Choroid plexus epithelial cell (primary cell): ENCODE measurements at regions not wholly inside any gene's neighbourhood (a gene's known extent, or its start where the extent isn't known, plus 50 kb on each side); places are given as distances from the start of the nearest gene placed in this dataset.
"Not testable (repeated sequence)": the region's sequence is repeated elsewhere in the genome, so short reads cannot be mapped to it uniquely, and the experiment has no call there.

Experiments used
- DNase-seq: peaks from one replicate; pipeline ENCODE4 v3.0.0-alpha.2; 2010; ENCODE audit warnings: low read depth
- H3K4me3 ChIP-seq: 2 replicates; pipeline ENCODE4 v1.5.1; 2011; ENCODE audit warnings: low read depth, mild to moderate bottlenecking, control low read depth, low read length, moderate library complexity
- TF ChIP-seq, protein P1 (sequence below): conservative IDR thresholded peaks from 2 replicates; pipeline ENCODE4 v1.5.1; 2011; ENCODE audit warnings: low read depth, mild to moderate bottlenecking, control low read depth, inconsistent platforms, low read length, moderate library complexity

DNA sequence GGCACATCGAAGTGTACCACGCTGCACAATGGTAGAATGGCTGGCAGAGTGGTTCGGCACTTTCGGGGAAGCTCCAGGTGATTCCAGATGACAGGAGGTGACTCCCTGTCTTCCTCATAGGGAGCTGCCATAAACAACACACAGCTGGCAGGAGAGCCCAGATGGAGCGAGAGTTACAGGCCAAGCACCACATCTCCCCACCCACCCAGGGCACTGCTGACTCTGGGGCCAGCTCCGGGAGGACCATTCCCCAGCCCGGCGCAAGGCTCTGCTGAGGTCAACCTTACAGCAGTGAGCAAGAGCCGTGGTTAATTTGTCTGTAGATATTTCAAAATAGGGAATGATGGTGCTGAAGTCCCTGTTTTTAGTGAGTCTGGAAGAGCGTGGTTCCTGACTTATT, 78.8 kb upstream of the HMGXB4 start:
- DNase-seq: no peak
- no peak overlapping the region for H3K4me3 ChIP-seq
- TF ChIP-seq, protein P1, sequence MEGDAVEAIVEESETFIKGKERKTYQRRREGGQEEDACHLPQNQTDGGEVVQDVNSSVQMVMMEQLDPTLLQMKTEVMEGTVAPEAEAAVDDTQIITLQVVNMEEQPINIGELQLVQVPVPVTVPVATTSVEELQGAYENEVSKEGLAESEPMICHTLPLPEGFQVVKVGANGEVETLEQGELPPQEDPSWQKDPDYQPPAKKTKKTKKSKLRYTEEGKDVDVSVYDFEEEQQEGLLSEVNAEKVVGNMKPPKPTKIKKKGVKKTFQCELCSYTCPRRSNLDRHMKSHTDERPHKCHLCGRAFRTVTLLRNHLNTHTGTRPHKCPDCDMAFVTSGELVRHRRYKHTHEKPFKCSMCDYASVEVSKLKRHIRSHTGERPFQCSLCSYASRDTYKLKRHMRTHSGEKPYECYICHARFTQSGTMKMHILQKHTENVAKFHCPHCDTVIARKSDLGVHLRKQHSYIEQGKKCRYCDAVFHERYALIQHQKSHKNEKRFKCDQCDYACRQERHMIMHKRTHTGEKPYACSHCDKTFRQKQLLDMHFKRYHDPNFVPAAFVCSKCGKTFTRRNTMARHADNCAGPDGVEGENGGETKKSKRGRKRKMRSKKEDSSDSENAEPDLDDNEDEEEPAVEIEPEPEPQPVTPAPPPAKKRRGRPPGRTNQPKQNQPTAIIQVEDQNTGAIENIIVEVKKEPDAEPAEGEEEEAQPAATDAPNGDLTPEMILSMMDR: no peak

DNA sequence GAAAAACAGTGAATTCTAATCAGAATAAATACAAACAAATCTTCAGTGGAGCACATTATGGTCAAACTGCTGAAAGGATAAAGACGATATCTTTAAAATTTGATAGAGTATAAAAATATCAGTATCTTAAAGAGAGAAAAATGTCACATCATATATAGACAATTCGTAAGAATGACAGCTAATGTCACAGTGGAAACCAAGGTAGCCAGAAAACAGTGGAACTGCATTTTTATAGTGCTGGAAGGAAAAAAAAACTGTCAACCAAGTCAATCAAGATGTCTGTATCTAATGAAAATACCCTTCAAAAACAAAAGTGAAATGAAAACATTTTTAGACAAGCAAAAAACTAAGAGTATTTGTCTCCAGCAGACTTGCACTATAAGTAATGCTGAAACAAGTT, 73.4 kb upstream of the HMGXB4 start:
- TF ChIP-seq, protein P1: no peak
- DNase-seq: no peak
- H3K4me3 ChIP-seq: no peak overlapping the region

DNA sequence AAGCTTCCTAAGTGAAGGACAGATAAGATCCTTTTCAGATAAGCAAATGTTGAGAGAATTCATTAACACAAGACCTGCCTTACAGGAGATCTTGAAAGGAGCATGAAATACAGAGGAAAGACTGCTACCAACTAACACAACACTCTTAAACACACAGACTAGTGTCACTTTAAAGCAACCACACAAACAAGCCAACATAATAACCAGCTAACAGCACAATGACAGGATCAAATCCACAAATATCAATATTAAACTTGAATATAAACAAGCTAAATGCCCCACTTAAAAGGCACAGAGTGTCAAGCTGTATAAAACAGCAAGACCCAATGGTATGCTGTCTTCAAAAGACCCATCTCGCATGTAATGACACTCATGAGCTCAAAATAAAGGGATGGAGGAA, 70.8 kb upstream of the HMGXB4 start:
- TF ChIP-seq, protein P1: no peak
- DNase-seq: no peak
- H3K4me3 ChIP-seq: no peak overlapping the region

DNA sequence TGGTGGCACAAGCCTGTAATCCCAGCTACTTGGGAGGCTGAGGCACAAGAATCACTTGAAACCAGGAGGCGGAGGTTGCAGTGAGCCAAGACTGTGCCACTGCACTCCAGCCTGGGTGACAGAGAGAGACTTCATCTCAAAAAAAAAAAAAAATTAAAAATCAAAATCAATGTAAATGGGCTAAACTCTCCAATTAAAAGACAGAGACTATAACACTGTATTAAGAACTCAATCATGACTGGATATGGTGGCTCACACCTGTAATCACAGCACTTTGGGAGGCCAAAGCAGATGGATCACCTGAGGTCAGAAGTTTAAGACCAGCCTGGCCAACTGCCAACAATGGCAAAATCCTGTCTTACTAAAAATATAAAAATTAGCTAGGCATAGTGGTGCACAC, 68.4 kb upstream of the HMGXB4 start:
- DNase-seq, H3K4me3 ChIP-seq: not testable (repeated sequence)

DNA sequence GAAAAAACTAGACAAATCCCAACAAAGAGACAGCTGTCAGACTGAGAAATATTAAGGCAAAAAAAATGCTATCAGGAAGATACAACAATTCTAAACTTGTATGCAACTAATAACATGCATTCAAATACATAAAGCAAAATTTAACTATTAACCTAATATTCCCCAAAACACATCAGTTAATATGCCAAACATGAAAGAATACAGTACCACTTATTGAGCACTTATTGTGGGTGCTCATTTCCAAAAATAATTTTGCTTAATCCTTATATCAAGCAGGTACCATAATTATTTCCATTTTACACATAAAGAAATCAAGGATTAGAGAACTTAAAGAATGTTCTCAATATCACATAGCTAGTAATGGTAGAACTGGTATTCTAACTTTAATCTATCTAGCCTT, 67.7 kb upstream of the HMGXB4 start:
- no peak overlapping the region for H3K4me3 ChIP-seq
- no peak for DNase-seq
- TF ChIP-seq, protein P1: no peak

DNA sequence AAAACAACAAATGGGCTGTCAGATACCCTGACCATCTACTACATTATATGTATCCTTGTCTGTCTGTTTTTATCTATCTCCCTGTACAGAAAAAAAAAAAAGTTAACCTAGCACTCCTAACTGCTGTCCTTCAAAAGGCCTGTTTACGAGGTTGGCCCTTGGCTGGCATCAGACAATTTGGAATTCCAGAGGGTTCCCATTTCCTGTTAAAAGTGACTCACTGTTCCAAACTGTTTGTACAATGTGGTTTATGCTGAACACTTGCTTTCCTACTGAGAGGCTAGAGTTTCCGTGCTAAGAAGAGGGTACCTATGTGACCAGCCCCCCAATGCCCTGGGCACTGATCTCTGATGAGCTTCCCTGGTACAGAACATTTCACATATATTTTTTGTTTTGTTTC, 65.9 kb upstream of the HMGXB4 start:
- H3K4me3 ChIP-seq: no peak overlapping the region
- DNase-seq: no peak
- TF ChIP-seq, protein P1: no peak

DNA sequence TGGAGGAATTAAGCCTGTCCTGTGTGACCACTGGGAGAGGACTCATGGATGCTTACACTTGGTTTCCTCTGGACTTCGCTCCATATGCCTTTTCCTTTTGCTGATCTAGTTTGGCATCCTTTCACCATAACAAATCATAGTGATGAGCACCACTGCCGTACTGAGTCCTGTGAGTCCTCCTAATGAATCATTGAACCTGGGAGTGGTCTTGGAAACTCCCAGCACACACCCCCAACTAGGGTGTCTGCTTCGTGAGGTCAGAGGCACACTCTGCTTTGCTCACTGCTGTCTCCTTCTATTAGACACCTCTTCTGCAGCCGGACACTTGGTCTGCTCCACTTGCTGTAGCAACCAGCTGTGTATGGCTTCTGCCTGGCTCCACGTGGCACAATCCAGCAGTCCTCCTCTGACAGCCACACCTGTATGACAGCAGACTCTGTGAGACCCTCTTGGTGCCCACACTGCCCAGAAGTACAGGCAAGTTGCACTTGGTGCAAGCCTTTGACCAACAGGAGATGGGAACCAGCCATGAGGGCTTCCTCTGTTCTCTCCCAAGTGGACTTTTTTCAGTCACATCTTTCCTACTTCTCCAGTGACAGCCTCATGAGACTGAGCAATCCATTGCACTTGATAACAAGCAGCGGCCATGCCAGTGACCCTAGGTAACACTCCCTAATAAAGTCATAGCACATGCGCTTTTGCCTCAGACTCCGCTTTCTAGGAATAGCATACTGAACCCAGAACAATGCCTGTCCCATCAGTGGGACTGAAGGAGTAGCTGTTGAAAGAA, 65.0 kb upstream of the HMGXB4 start:
- no peak overlapping the region for H3K4me3 ChIP-seq
- TF ChIP-seq, protein P1: no peak
- no peak for DNase-seq
